ENCODE measurements at regions not wholly inside any gene's neighbourhood (a gene's known extent, or its start where the extent isn't known, plus 50 kb on each side); places are given as distances from the start of the nearest gene placed in this dataset.

GRCh38 chr1:80054129-80054528, 1047.6 kb upstream of the ADGRL4 start:
- no peak for DNase-seq (ENCODE audit: low spot score)
- no peak for TF ChIP-seq CTCF (IDR thresholded peaks at IDR 0.05; ENCODE audit: extremely low read depth, missing control alignments)

- no peak for TF ChIP-seq CTCF (IDR thresholded peaks at IDR 0.05; ENCODE audit: extremely low read depth, missing control alignments)
- no peak for DNase-seq (ENCODE audit: low spot score)
Measured at GRCh38 chr1:80053613-80054012, 1047.1 kb upstream of the ADGRL4 start.

GRCh38 chr1:80050523-80050922, 1044.0 kb upstream of the ADGRL4 start:
- no peak for TF ChIP-seq CTCF (IDR thresholded peaks at IDR 0.05; ENCODE audit: extremely low read depth, missing control alignments)
- no peak for DNase-seq (ENCODE audit: low spot score)

GRCh38 chr1:80050085-80050484, 1043.6 kb upstream of the ADGRL4 start:
- no peak for DNase-seq (ENCODE audit: low spot score)
- no peak for TF ChIP-seq CTCF (IDR thresholded peaks at IDR 0.05; ENCODE audit: extremely low read depth, missing control alignments)

GRCh38 chr1:80048716-80049115, 1042.2 kb upstream of the ADGRL4 start:
- no peak for DNase-seq (ENCODE audit: low spot score)
- no peak for TF ChIP-seq CTCF (IDR thresholded peaks at IDR 0.05; ENCODE audit: extremely low read depth, missing control alignments)

GRCh38 chr1:80047791-80048190, 1041.3 kb upstream of the ADGRL4 start:
- no peak for DNase-seq (ENCODE audit: low spot score)
- TF ChIP-seq CTCF (IDR thresholded peaks at IDR 0.05; ENCODE audit: extremely low read depth, missing control alignments): no peak

GRCh38 chr1:80044662-80045061, 1038.1 kb upstream of the ADGRL4 start:
- no peak for DNase-seq (ENCODE audit: low spot score)
- no peak for TF ChIP-seq CTCF (IDR thresholded peaks at IDR 0.05; ENCODE audit: extremely low read depth, missing control alignments)
